H1 (cell line): ENCODE measurements at regions not wholly inside any gene's neighbourhood (a gene's known extent, or its start where the extent isn't known, plus 50 kb on each side); places are given as distances from the start of the nearest gene placed in this dataset.
"Not testable (repeated sequence)": the region's sequence is repeated elsewhere in the genome, so short reads cannot be mapped to it uniquely, and the experiment has no call there.

Source experiments
- NRF1 ChIP-seq: IDR thresholded peaks from 2 replicates; pipeline ENCODE4 v1.6.1; 2011; ENCODE audit warnings: mild to moderate bottlenecking, low read depth, low read length, improper control_type of control experiment
- POLR2A ChIP-seq, 2 experiments: IDR thresholded peaks; 1 replicate in 1 of 2; 2 replicates in 1 of 2; pipeline ENCODE4 v1.6.1; 2011; ENCODE audit warnings: low read depth in 2 of 2, low read length in 2 of 2, mild to moderate bottlenecking in 2 of 2; ENCODE audit errors: control extremely low read depth in 1 of 2
- SP1 ChIP-seq: IDR thresholded peaks from 2 replicates; pipeline ENCODE4 v1.6.1; 2011; ENCODE audit warnings: low read depth, low read length
- TF ChIP-seq, protein P1 (sequence below), 3 experiments: IDR thresholded peaks; 1 replicate in 2 of 3; 2 replicates in 1 of 3; pipeline versions ENCODE4 v1.5.1 to v1.6.1; 2011; ENCODE audit warnings: low read length in 3 of 3, mild to moderate bottlenecking in 3 of 3, inconsistent platforms in 2 of 3, low read depth in 1 of 3, moderate library complexity in 1 of 3; ENCODE audit not compliant: insufficient read depth in 1 of 3; ENCODE audit errors: control extremely low read depth in 1 of 3

DNA sequence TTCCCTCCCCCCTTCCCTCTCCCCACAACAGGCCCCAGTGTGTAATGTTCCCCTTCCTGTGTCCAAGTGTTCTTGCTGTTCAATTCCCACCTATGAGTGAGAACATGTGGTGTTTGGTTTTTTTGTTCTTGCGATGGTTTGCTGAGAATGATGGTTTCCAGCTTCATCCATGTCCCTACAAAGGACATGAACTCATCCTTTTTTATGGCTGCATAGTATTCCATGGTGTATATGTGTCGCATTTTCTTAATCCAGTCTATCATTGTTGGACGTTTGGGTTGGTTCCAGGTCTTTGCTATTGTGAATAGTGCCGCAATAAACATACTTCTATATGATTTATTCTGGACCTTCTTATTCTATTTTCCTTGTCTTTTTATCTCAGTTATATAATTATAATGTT, 165.2 kb upstream of the SLC35G4 start:
- TF ChIP-seq, protein P1, sequence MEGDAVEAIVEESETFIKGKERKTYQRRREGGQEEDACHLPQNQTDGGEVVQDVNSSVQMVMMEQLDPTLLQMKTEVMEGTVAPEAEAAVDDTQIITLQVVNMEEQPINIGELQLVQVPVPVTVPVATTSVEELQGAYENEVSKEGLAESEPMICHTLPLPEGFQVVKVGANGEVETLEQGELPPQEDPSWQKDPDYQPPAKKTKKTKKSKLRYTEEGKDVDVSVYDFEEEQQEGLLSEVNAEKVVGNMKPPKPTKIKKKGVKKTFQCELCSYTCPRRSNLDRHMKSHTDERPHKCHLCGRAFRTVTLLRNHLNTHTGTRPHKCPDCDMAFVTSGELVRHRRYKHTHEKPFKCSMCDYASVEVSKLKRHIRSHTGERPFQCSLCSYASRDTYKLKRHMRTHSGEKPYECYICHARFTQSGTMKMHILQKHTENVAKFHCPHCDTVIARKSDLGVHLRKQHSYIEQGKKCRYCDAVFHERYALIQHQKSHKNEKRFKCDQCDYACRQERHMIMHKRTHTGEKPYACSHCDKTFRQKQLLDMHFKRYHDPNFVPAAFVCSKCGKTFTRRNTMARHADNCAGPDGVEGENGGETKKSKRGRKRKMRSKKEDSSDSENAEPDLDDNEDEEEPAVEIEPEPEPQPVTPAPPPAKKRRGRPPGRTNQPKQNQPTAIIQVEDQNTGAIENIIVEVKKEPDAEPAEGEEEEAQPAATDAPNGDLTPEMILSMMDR (IDR thresholded peaks at IDR 0.05; ENCODE audit: control extremely low read depth in 1 of 3, insufficient read depth in 1 of 3, low read depth in 1 of 3, low read length in 3 of 3): not testable (repeated sequence)
- not testable (repeated sequence) for TF ChIP-seq NRF1; SP1; POLR2A (IDR thresholded peaks at IDR 0.05; ENCODE audit: control extremely low read depth in 1 of 2, low read depth in 2 of 2, low read length in 2 of 2)
